GM23248 (cell line): ENCODE measurements at regions not wholly inside any gene's neighbourhood (a gene's known extent, or its start where the extent isn't known, plus 50 kb on each side); places are given as distances from the start of the nearest gene placed in this dataset.
A peak's percentile ranks its signal among the peaks of the same experiment; 100 is the strongest.
"Not testable (repeated sequence)": the region's sequence is repeated elsewhere in the genome, so short reads cannot be mapped to it uniquely, and the experiment has no call there.

Experiments
- DNase-seq: peaks from one replicate; pipeline ENCODE4 v3.0.0-alpha.2; 2015
- H2AFZ ChIP-seq: fragments of 200-600 bp; sonication (generic); 2 replicates; pipeline ENCODE4 v1.6.1; 2016; ENCODE audit warnings: antibody characterized with exemption
- H3F3A ChIP-seq: fragments of 200-600 bp; sonication (generic); 2 replicates; pipeline ENCODE4 v1.6.1; 2016; ENCODE audit warnings: mild to moderate bottlenecking, antibody characterized with exemption, mixed run types; ENCODE audit not compliant: insufficient read depth
- H3K27ac ChIP-seq: fragments of 200-600 bp; sonication (generic); 2 replicates; pipeline ENCODE4 v1.5.1; 2016; ENCODE audit warnings: mild to moderate bottlenecking
- H3K27me3 ChIP-seq: fragments of 200-600 bp; sonication (generic); replicated peaks from 2 replicates; pipeline ENCODE4 v1.6.1; 2016; ENCODE audit warnings: mild to moderate bottlenecking; ENCODE audit not compliant: insufficient read depth
- H3K36me3 ChIP-seq: fragments of 200-600 bp; sonication (generic); 2 replicates; pipeline ENCODE4 v1.6.1; 2016; ENCODE audit warnings: low read depth, mild to moderate bottlenecking
- H3K4me1 ChIP-seq: fragments of 200-600 bp; sonication (generic); 2 replicates; pipeline ENCODE4 v1.6.1; 2016; ENCODE audit warnings: mild to moderate bottlenecking; ENCODE audit not compliant: insufficient read depth
- H3K4me2 ChIP-seq: fragments of 200-600 bp; sonication (generic); one replicate; pipeline ENCODE4 v1.6.1; 2016; ENCODE audit warnings: mild to moderate bottlenecking; ENCODE audit not compliant: unreplicated experiment
- H3K4me3 ChIP-seq: fragments of 200-600 bp; sonication (generic); 2 replicates; pipeline ENCODE4 v1.5.1; 2016; ENCODE audit warnings: mild to moderate bottlenecking
- H3K79me2 ChIP-seq: fragments of 200-600 bp; sonication (generic); 2 replicates; pipeline ENCODE4 v1.6.1; 2016; ENCODE audit warnings: mild to moderate bottlenecking; ENCODE audit not compliant: insufficient read depth
- H3K9ac ChIP-seq: fragments of 200-600 bp; sonication (generic); 2 replicates; pipeline ENCODE4 v1.6.1; 2016; ENCODE audit warnings: mild to moderate bottlenecking
- H3K9me2 ChIP-seq: fragments of 200-600 bp; sonication (generic); 2 replicates; pipeline ENCODE4 v1.6.1; 2016; ENCODE audit warnings: mixed run types, mild to moderate bottlenecking, moderate library complexity; ENCODE audit not compliant: insufficient read depth
- H3K9me3 ChIP-seq: fragments of 200-600 bp; sonication (generic); one replicate; pipeline ENCODE4 v1.6.1; 2017; ENCODE audit warnings: low read depth
- H4K20me1 ChIP-seq: fragments of 200-600 bp; sonication (generic); 2 replicates; pipeline ENCODE4 v1.6.0; 2016; ENCODE audit not compliant: insufficient read depth
- EZH2 ChIP-seq: fragments of 200-600 bp; sonication (generic); IDR thresholded peaks from 2 replicates; pipeline ENCODE4 v1.6.1; 2018; ENCODE audit warnings: antibody characterized with exemption, mild to moderate bottlenecking; ENCODE audit not compliant: insufficient read depth, poor library complexity, severe bottlenecking
- EZH2phosphoT487 ChIP-seq: fragments of 200-600 bp; sonication (generic); IDR thresholded peaks from 2 replicates; pipeline ENCODE4 v1.6.1; 2018; ENCODE audit warnings: antibody characterized with exemption, moderate library complexity, mild to moderate bottlenecking, low read depth; ENCODE audit not compliant: insufficient read depth
- WGBS, 2 experiments: methylation state at CpG; one replicate each; pipeline ENCODE4 v1.1.6; 2015 to 2017; ENCODE audit warnings: low lambda C conversion rate in 2 of 2, low coverage in 1 of 2; ENCODE audit errors: missing lambda C conversion rate in 2 of 2; 5-methylcytosine and 5-hydroxymethylcytosine counted together
- in situ Hi-C: fragments of 300-500 bp; cut with MboI; formaldehyde crosslinking; loops from 2 replicates; pipeline ENCODE4 v1.15.0; 2020

- no peaks in the 10 kb centered on the region for H3K36me3 ChIP-seq
- H2AFZ ChIP-seq = no peak overlapping the region
- H3K9ac ChIP-seq = no peak overlapping the region
- no peak overlapping the region for H3K4me2 ChIP-seq
- WGBS, 2 experiments = 59 to 67% methylated on average over 5 of the region's 5 CpGs
- in situ Hi-C loops = no loop called here
- H3K27ac ChIP-seq = no peak overlapping the region
- H3K27me3 ChIP-seq = no peaks in the 10 kb centered on the region
- H3K9me3 ChIP-seq = no peaks in the 10 kb centered on the region
- peaks cover 5% of the 10 kb centered on the region; the same call in 1 of the 2 replicates for H3K4me1 ChIP-seq
- H3K79me2 ChIP-seq = no peaks in the 10 kb centered on the region
- no peaks in the 10 kb centered on the region for H3F3A ChIP-seq
- no peak for TF ChIP-seq EZH2phosphoT487
- DNase-seq = no peak
- H3K4me3 ChIP-seq = no peak overlapping the region
- H4K20me1 ChIP-seq = no peaks in the 10 kb centered on the region
- no peaks in the 10 kb centered on the region for H3K9me2 ChIP-seq
Measured at GRCh38 chr15:87671289-87671688, 585.2 kb downstream of the NTRK3 start.

GRCh38 chr15:87669846-87670245 is 586.7 kb downstream of the NTRK3 start:
- in situ Hi-C loops = no loop called here
- peak; percentile 4 for DNase-seq
- H3K9ac ChIP-seq = no peak overlapping the region
- TF ChIP-seq EZH2 = no peak
- TF ChIP-seq EZH2phosphoT487 = no peak
- peaks cover 5% of the 10 kb centered on the region; the same call in 1 of the 2 replicates for H3K4me1 ChIP-seq
- H3K27ac ChIP-seq = no peak overlapping the region
- no peaks in the 10 kb centered on the region for H4K20me1 ChIP-seq
- H3F3A ChIP-seq = no peaks in the 10 kb centered on the region
- H2AFZ ChIP-seq = peak overlapping the region; percentile 36; the same call in 1 of the 2 replicates
- no peak overlapping the region for H3K4me3 ChIP-seq
- H3K27me3 ChIP-seq = no peaks in the 10 kb centered on the region
- H3K4me2 ChIP-seq = no peak overlapping the region
- H3K9me3 ChIP-seq = no peaks in the 10 kb centered on the region
- H3K79me2 ChIP-seq = no peaks in the 10 kb centered on the region
- no peaks in the 10 kb centered on the region for H3K36me3 ChIP-seq
- 18 to 29% methylated on average over 6 of the region's 6 CpGs for WGBS, 2 experiments
- H3K9me2 ChIP-seq = no peaks in the 10 kb centered on the region

- H3K27ac ChIP-seq, H3K4me3 ChIP-seq, H3F3A ChIP-seq, in situ Hi-C loops, H3K4me2 ChIP-seq, H3K9me2 ChIP-seq, H2AFZ ChIP-seq, H3K4me1 ChIP-seq, H3K27me3 ChIP-seq, H3K9me3 ChIP-seq, H3K36me3 ChIP-seq, H3K9ac ChIP-seq, H4K20me1 ChIP-seq, H3K79me2 ChIP-seq: not testable (repeated sequence)
- WGBS, 2 experiments = 67 to 70% methylated on average over 8 of the region's 8 CpGs
- peak; percentile 14 for DNase-seq
Measured at GRCh38 chr15:87668768-87669564, 587.6 kb downstream of the NTRK3 start.

GRCh38 chr15:87667643-87668042 is 588.9 kb downstream of the NTRK3 start:
- Histone ChIP-seq H3K79me2 (no peaks in the 10 kb centered on the region), H3K27me3 (no peaks in the 10 kb centered on the region), H3K4me3 (no peak overlapping the region), H3K4me2 (no peak overlapping the region), H3K36me3 (no peaks in the 10 kb centered on the region), H2AFZ (no peak overlapping the region), H4K20me1 (no peaks in the 10 kb centered on the region), H3K27ac (no peak overlapping the region), H3K9me3 (no peaks in the 10 kb centered on the region), H3F3A (no peaks in the 10 kb centered on the region), H3K4me1 (peaks cover 5% of the 10 kb centered on the region; the same call in 1 of the 2 replicates), H3K9me2 (no peaks in the 10 kb centered on the region), H3K9ac (no peak overlapping the region)
- TF ChIP-seq EZH2 = no peak
- no peak for TF ChIP-seq EZH2phosphoT487
- DNase-seq = no peak
- in situ Hi-C loops = no loop called here
- 58 to 64% methylated on average over 3 of the region's 3 CpGs for WGBS, 2 experiments
